Vagina (tissue), 2 donors: ENCODE measurements at regions not wholly inside any gene's neighbourhood (a gene's known extent, or its start where the extent isn't known, plus 50 kb on each side); places are given as distances from the start of the nearest gene placed in this dataset.

ENCODE experiments used
- POLR2A ChIP-seq, 2 donors: fragments of 450-650 bp; IDR thresholded peaks; one replicate each; pipeline ENCODE4 v1.6.1; 2017; ENCODE audit warnings: antibody characterized with exemption in 2 of 2, mild to moderate bottlenecking in 2 of 2, moderate library complexity in 2 of 2
- POLR2AphosphoS5 ChIP-seq, 2 donors: sonication (generic); formaldehyde crosslinking; IDR thresholded peaks; one replicate each; pipeline ENCODE4 v1.9.0; 2017; ENCODE audit warnings: antibody characterized with exemption in 2 of 2, mild to moderate bottlenecking in 2 of 2, low read depth in 1 of 2; ENCODE audit not compliant: insufficient read depth in 1 of 2
- TF ChIP-seq, protein P1 (sequence below), 3 experiments: fragments of 450-650 bp in 2 of 3; fragments of 200-600 bp in 1 of 3; sonication (generic) in 1 of 3; IDR thresholded peaks; one replicate each; pipeline ENCODE4 v1.5.1; 2017 to 2019; ENCODE audit warnings: antibody characterized with exemption in 3 of 3, mild to moderate bottlenecking in 2 of 3, moderate library complexity in 2 of 3

GRCh38 chr2:118738524-118739308, 108.7 kb downstream of the EN1 start:
- no peak for TF ChIP-seq POLR2AphosphoS5 (IDR thresholded peaks at IDR 0.05; ENCODE audit: insufficient read depth in 1 of 2, low read depth in 1 of 2)
- TF ChIP-seq, protein P1, sequence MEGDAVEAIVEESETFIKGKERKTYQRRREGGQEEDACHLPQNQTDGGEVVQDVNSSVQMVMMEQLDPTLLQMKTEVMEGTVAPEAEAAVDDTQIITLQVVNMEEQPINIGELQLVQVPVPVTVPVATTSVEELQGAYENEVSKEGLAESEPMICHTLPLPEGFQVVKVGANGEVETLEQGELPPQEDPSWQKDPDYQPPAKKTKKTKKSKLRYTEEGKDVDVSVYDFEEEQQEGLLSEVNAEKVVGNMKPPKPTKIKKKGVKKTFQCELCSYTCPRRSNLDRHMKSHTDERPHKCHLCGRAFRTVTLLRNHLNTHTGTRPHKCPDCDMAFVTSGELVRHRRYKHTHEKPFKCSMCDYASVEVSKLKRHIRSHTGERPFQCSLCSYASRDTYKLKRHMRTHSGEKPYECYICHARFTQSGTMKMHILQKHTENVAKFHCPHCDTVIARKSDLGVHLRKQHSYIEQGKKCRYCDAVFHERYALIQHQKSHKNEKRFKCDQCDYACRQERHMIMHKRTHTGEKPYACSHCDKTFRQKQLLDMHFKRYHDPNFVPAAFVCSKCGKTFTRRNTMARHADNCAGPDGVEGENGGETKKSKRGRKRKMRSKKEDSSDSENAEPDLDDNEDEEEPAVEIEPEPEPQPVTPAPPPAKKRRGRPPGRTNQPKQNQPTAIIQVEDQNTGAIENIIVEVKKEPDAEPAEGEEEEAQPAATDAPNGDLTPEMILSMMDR (IDR thresholded peaks at IDR 0.05) = no peak
- TF ChIP-seq POLR2A (IDR thresholded peaks at IDR 0.05) = no peak
